ENCODE measurements at regions not wholly inside any gene's neighbourhood (a gene's known extent, or its start where the extent isn't known, plus 50 kb on each side); places are given as distances from the start of the nearest gene placed in this dataset.

GRCh38 chr2:183428881-183429280 lies 304.6 kb downstream of the NUP35 start:
- no peak for TF ChIP-seq EZH2phosphoT487 (IDR thresholded peaks at IDR 0.05; ENCODE audit: insufficient read depth, low read depth)
- no peak for TF ChIP-seq EZH2 (IDR thresholded peaks at IDR 0.05; ENCODE audit: insufficient read depth, poor library complexity, severe bottlenecking)

Data from GM23248 (cell line).